ENCODE measurements at regions not wholly inside any gene's neighbourhood (a gene's known extent, or its start where the extent isn't known, plus 50 kb on each side); places are given as distances from the start of the nearest gene placed in this dataset.

- no peak for TF ChIP-seq CTCF (IDR thresholded peaks at IDR 0.05; ENCODE audit: low read depth, low read length)
- DNase-seq (ENCODE audit: extremely low read depth, low read depth), result no peak
These were observed 211.1 kb upstream of the SFSWAP start for GRCh38 chr12:131499864-131500190.

- TF ChIP-seq CTCF (IDR thresholded peaks at IDR 0.05; ENCODE audit: low read depth, low read length), result no peak
These were observed 210.3 kb upstream of the SFSWAP start for GRCh38 chr12:131500564-131500963.

GRCh38 chr12:131505561-131505960 lies 205.3 kb upstream of the SFSWAP start:
- DNase-seq (ENCODE audit: extremely low read depth, low read depth), result no peak
- no peak for TF ChIP-seq CTCF (IDR thresholded peaks at IDR 0.05; ENCODE audit: low read depth, low read length)

More at GRCh38 chr12:131500564-131500963, 210.3 kb upstream of the SFSWAP start:
- no peak for DNase-seq (ENCODE audit: extremely low read depth, low read depth)

GRCh38 chr12:131506426-131506825 lies 204.5 kb upstream of the SFSWAP start:
- no peak for DNase-seq (ENCODE audit: extremely low read depth, low read depth)
- no peak for TF ChIP-seq CTCF (IDR thresholded peaks at IDR 0.05; ENCODE audit: low read depth, low read length)

- TF ChIP-seq CTCF (IDR thresholded peaks at IDR 0.05; ENCODE audit: low read depth, low read length), result no peak
- DNase-seq (ENCODE audit: extremely low read depth, low read depth), result no peak
These were observed 203.8 kb upstream of the SFSWAP start for GRCh38 chr12:131507094-131507493.

- DNase-seq (ENCODE audit: extremely low read depth, low read depth), result no peak
- TF ChIP-seq CTCF (IDR thresholded peaks at IDR 0.05; ENCODE audit: low read depth, low read length), result no peak
These were observed 203.0 kb upstream of the SFSWAP start for GRCh38 chr12:131507881-131508280.

GRCh38 chr12:131509701-131510100 lies 201.2 kb upstream of the SFSWAP start:
- DNase-seq (ENCODE audit: extremely low read depth, low read depth), result no peak
- no peak for TF ChIP-seq CTCF (IDR thresholded peaks at IDR 0.05; ENCODE audit: low read depth, low read length)
